ENCODE measurements at regions not wholly inside any gene's neighbourhood (a gene's known extent, or its start where the extent isn't known, plus 50 kb on each side); places are given as distances from the start of the nearest gene placed in this dataset.

DNA sequence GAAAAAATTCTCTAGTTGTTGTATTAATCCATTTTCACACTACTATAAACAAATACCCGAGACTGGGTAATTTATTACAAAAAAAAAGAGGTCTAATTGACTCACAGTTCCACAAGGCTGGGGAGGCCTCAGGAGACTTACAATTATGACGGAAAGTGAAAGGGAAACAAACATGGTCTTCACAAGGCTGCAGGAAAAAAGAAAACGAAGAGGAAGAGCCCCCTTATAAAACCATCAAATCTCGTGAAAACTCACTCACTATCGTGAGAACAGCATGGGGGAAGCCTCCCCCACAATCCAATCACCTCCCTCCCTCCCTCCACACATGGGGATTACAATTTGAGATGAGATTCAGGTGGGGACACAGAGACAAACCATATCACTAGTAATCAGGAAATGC is 61.7 kb upstream of the SPTBN1 start:
- no peak for FAIRE-seq
- in situ Hi-C loops (cut with MboI): no loop called here
- H3K9me3 ChIP-seq (replicated peaks; ENCODE audit: control insufficient read depth, insufficient read depth, low read depth, low read length): no peaks in the 10 kb centered on the region
- no peak overlapping the region for H3K4me2 ChIP-seq (ENCODE audit: insufficient read depth, low read length)
- no peak for ATAC-seq
- H3K79me2 ChIP-seq (ENCODE audit: control insufficient read depth, insufficient read depth, low read length): no peaks in the 10 kb centered on the region
- H3K9me1 ChIP-seq (ENCODE audit: control insufficient read depth, insufficient read depth, low read length): no peaks in the 10 kb centered on the region
- peaks cover 0 to 8% of the 10 kb centered on the region in 2 experiments; a peak in 1 of 5 replicates for H3K27me3 ChIP-seq (ENCODE audit: control insufficient read depth in 2 of 2, insufficient read depth in 2 of 2, low read length in 2 of 2)
- TF ChIP-seq ARID1B (IDR thresholded peaks at IDR 0.05) (no peak), ERF (CRISPR knock-in tag; IDR thresholded peaks at IDR 0.05) (no peak), ZNF507 (tag; conservative IDR thresholded peaks at IDR 0.05) (no peak), TGIF2 (CRISPR knock-in tag; IDR thresholded peaks at IDR 0.05) (no peak), GATAD2B (IDR thresholded peaks at IDR 0.05; ENCODE audit: borderline replicate concordance) (no peak), NFATC3 (IDR thresholded peaks at IDR 0.05) (no peak), TAF15 (IDR thresholded peaks at IDR 0.05; ENCODE audit: low read depth, low read length) (no peak), ZFP36 (IDR thresholded peaks at IDR 0.05; ENCODE audit: low read depth, low read length, partially characterized antibody) (no peak), NEUROD1 (IDR thresholded peaks at IDR 0.05; ENCODE audit: borderline replicate concordance, low read depth, low read length, partially characterized antibody) (no peak), NKRF (IDR thresholded peaks at IDR 0.05; ENCODE audit: borderline replicate concordance) (no peak), ZBTB9 (CRISPR knock-in tag; IDR thresholded peaks at IDR 0.05) (no peak), ZNF717 (CRISPR knock-in tag; IDR thresholded peaks at IDR 0.05) (no peak), NFYB (IDR thresholded peaks at IDR 0.05; ENCODE audit: extremely low read depth, insufficient read length) (no peak), NCOA2 (IDR thresholded peaks at IDR 0.05; ENCODE audit: partially characterized antibody in 2 of 2) (no peak), MYNN (IDR thresholded peaks at IDR 0.05) (no peak), MYNN (CRISPR knock-in tag; IDR thresholded peaks at IDR 0.05) (no peak), EP300 (IDR thresholded peaks at IDR 0.05; ENCODE audit: low read length) (no peak)
- TF ChIP-seq, protein P1, sequence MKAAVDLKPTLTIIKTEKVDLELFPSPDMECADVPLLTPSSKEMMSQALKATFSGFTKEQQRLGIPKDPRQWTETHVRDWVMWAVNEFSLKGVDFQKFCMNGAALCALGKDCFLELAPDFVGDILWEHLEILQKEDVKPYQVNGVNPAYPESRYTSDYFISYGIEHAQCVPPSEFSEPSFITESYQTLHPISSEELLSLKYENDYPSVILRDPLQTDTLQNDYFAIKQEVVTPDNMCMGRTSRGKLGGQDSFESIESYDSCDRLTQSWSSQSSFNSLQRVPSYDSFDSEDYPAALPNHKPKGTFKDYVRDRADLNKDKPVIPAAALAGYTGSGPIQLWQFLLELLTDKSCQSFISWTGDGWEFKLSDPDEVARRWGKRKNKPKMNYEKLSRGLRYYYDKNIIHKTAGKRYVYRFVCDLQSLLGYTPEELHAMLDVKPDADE (conservative IDR thresholded peaks at IDR 0.05; ENCODE audit: control insufficient read depth, low read depth, low read length): no peak
- TF ChIP-seq, protein P2, sequence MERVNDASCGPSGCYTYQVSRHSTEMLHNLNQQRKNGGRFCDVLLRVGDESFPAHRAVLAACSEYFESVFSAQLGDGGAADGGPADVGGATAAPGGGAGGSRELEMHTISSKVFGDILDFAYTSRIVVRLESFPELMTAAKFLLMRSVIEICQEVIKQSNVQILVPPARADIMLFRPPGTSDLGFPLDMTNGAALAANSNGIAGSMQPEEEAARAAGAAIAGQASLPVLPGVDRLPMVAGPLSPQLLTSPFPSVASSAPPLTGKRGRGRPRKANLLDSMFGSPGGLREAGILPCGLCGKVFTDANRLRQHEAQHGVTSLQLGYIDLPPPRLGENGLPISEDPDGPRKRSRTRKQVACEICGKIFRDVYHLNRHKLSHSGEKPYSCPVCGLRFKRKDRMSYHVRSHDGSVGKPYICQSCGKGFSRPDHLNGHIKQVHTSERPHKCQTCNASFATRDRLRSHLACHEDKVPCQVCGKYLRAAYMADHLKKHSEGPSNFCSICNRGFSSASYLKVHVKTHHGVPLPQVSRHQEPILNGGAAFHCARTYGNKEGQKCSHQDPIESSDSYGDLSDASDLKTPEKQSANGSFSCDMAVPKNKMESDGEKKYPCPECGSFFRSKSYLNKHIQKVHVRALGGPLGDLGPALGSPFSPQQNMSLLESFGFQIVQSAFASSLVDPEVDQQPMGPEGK (CRISPR knock-in tag; IDR thresholded peaks at IDR 0.05; ENCODE audit: borderline replicate concordance): no peak
- no peaks in the 10 kb centered on the region for H3K4me1 ChIP-seq (replicated peaks in 1 of 2; ENCODE audit: control insufficient read depth in 2 of 2, insufficient read depth in 2 of 2, low read length in 2 of 2)
- no peaks in the 10 kb centered on the region for H4K20me1 ChIP-seq (replicated peaks; ENCODE audit: control insufficient read depth, insufficient read depth, low read length)
- no TSS peak for BruUV-seq (replicated peaks)
- DNase-seq (ENCODE audit: extremely low read depth in 1 of 4, low spot score in 3 of 4): no peak
- no peak overlapping the region for H3K27ac ChIP-seq (ENCODE audit: extremely low read depth, low read depth, low read length)
- POLR2A ChIA-PET: no interaction called here
- H3K4me3 ChIP-seq: no peak overlapping the region
- no peaks in the 10 kb centered on the region for H3K36me3 ChIP-seq (ENCODE audit: control insufficient read depth, insufficient read depth, low read length)
- H2AFZ ChIP-seq (ENCODE audit: low read depth, low read length): no peak overlapping the region
- intact Hi-C loops (cut with micrococcal nuclease): no loop called here
- 18% methylated on average over 5 of the region's 5 CpGs for WGBS (ENCODE audit: insufficient coverage, low coverage, missing lambda C conversion rate)
- CTCF ChIA-PET (ENCODE audit: low intra/inter-chr PET ratio): no interaction called here
- H3K9ac ChIP-seq (ENCODE audit: insufficient read depth in 1 of 2, low read depth in 2 of 2, low read length in 2 of 2): no peak overlapping the region

Data from K562 (cell line).